ENCODE measurements at regions not wholly inside any gene's neighbourhood (a gene's known extent, or its start where the extent isn't known, plus 50 kb on each side); places are given as distances from the start of the nearest gene placed in this dataset.

- TF ChIP-seq CTCF (IDR thresholded peaks at IDR 0.05) (no peak), POLR2A (IDR thresholded peaks at IDR 0.05) (no peak), EP300 (IDR thresholded peaks at IDR 0.05) (no peak)
These were observed 284.3 kb upstream of the IRX4 start for GRCh38 chr5:2166979-2167377.
